MM.1S (cell line): ENCODE measurements at regions not wholly inside any gene's neighbourhood (a gene's known extent, or its start where the extent isn't known, plus 50 kb on each side); places are given as distances from the start of the nearest gene placed in this dataset.

ENCODE experiments used
- DNase-seq: peaks from one replicate; pipeline ENCODE4 v3.0.0-alpha.2; 2015
- H2AFZ ChIP-seq: fragments of 300-600 bp; sonication (generic); 2 replicates; pipeline ENCODE4 v1.6.0; 2016; ENCODE audit warnings: antibody characterized with exemption, low read length
- H3F3A ChIP-seq: fragments of 300-600 bp; sonication (generic); 2 replicates; pipeline ENCODE4 v1.6.1; 2016; ENCODE audit warnings: mild to moderate bottlenecking, antibody characterized with exemption, low read length, moderate library complexity, mixed read lengths; ENCODE audit not compliant: insufficient read depth
- H3K27ac ChIP-seq: fragments of 300-600 bp; sonication (generic); 2 replicates; pipeline ENCODE4 v1.5.1; 2016; ENCODE audit warnings: mild to moderate bottlenecking, low read length
- H3K27me3 ChIP-seq: fragments of 300-600 bp; sonication (generic); replicated peaks from 2 replicates; pipeline ENCODE4 v1.6.0; 2016; ENCODE audit warnings: low read length; ENCODE audit not compliant: insufficient read depth
- H3K36me3 ChIP-seq: fragments of 300-600 bp; sonication (generic); replicated peaks from 2 replicates; pipeline ENCODE4 v1.6.1; 2016; ENCODE audit warnings: mild to moderate bottlenecking, low read length, mixed read lengths; ENCODE audit not compliant: insufficient read depth
- H3K4me1 ChIP-seq: fragments of 300-600 bp; sonication (generic); 2 replicates; pipeline ENCODE4 v1.6.1; 2016; ENCODE audit warnings: low read length, mixed read lengths
- H3K4me2 ChIP-seq: fragments of 300-600 bp; sonication (generic); 2 replicates; pipeline ENCODE4 v1.6.0; 2016; ENCODE audit warnings: low read depth, low read length
- H3K4me3 ChIP-seq: fragments of 300-600 bp; sonication (generic); 2 replicates; pipeline ENCODE4 v1.5.1; 2016; ENCODE audit warnings: low read length, mixed read lengths
- H3K79me2 ChIP-seq: fragments of 300-600 bp; sonication (generic); 2 replicates; pipeline ENCODE4 v1.6.1; 2016; ENCODE audit warnings: mixed run types, low read length, mixed read lengths
- H3K9ac ChIP-seq: fragments of 300-600 bp; sonication (generic); 2 replicates; pipeline ENCODE4 v1.6.1; 2016; ENCODE audit warnings: low read length, mixed read lengths
- H3K9me2 ChIP-seq: fragments of 300-600 bp; sonication (generic); replicated peaks from 2 replicates; pipeline ENCODE4 v1.6.1; 2016; ENCODE audit warnings: mild to moderate bottlenecking, low read length, mixed read lengths; ENCODE audit not compliant: insufficient read depth
- H3K9me3 ChIP-seq: fragments of 300-600 bp; sonication (generic); replicated peaks from 2 replicates; pipeline ENCODE4 v1.6.1; 2016; ENCODE audit warnings: mild to moderate bottlenecking, low read length, mixed read lengths; ENCODE audit not compliant: insufficient read depth
- H4K20me1 ChIP-seq: fragments of 300-600 bp; sonication (generic); 2 replicates; pipeline ENCODE4 v1.6.1; 2016; ENCODE audit warnings: mild to moderate bottlenecking, low read length, moderate library complexity, mixed read lengths; ENCODE audit not compliant: insufficient read depth
- EZH2 ChIP-seq: fragments of 300-600 bp; sonication (generic); optimal IDR thresholded peaks from 2 replicates; pipeline ENCODE3; 2017; ENCODE audit warnings: low read depth, mild to moderate bottlenecking, antibody characterized with exemption, low read length, mixed read lengths
- EZH2phosphoT487 ChIP-seq: fragments of 300-600 bp; sonication (generic); IDR thresholded peaks from 2 replicates; pipeline ENCODE4 v1.6.1; 2018; ENCODE audit warnings: antibody characterized with exemption, low read length
- TF ChIP-seq, protein P1 (sequence below): fragments of 300-600 bp; sonication (generic); IDR thresholded peaks from 2 replicates; pipeline ENCODE4 v1.5.1; 2016; ENCODE audit warnings: antibody characterized with exemption, low read length, mixed read lengths

DNA sequence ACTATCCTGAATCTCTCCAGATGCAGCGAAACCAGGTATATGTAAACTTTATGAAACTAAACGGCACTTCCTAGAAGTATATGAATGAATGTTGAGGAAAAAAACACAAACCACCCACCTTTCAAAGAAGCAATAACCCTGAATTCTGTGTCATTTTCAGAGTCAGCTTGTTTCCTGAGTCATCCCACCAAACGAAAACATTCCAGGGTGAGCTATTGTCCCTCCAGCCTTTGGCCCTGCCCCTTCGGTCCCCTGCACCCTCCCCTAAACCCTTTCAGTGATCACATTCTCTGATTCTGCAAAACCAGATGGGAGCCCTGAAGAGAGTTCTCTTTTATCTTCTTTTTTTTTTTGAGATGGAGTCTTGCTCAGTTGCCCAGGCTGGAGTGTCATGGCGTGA is 202.6 kb upstream of the ALG10B start:
- Histone ChIP-seq H3F3A (no peaks in the 10 kb centered on the region), H3K4me1 (no peaks in the 10 kb centered on the region), H3K27me3 (no peaks in the 10 kb centered on the region), H2AFZ (no peak overlapping the region), H3K9ac (no peak overlapping the region), H3K4me3 (no peak overlapping the region), H4K20me1 (no peaks in the 10 kb centered on the region), H3K9me3 (no peaks in the 10 kb centered on the region), H3K79me2 (no peaks in the 10 kb centered on the region), H3K9me2 (no peaks in the 10 kb centered on the region), H3K36me3 (no peaks in the 10 kb centered on the region), H3K4me2 (no peak overlapping the region), H3K27ac (no peak overlapping the region)
- TF ChIP-seq EZH2phosphoT487 (no peak), EZH2 (no peak)
- TF ChIP-seq, protein P1, sequence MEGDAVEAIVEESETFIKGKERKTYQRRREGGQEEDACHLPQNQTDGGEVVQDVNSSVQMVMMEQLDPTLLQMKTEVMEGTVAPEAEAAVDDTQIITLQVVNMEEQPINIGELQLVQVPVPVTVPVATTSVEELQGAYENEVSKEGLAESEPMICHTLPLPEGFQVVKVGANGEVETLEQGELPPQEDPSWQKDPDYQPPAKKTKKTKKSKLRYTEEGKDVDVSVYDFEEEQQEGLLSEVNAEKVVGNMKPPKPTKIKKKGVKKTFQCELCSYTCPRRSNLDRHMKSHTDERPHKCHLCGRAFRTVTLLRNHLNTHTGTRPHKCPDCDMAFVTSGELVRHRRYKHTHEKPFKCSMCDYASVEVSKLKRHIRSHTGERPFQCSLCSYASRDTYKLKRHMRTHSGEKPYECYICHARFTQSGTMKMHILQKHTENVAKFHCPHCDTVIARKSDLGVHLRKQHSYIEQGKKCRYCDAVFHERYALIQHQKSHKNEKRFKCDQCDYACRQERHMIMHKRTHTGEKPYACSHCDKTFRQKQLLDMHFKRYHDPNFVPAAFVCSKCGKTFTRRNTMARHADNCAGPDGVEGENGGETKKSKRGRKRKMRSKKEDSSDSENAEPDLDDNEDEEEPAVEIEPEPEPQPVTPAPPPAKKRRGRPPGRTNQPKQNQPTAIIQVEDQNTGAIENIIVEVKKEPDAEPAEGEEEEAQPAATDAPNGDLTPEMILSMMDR: no peak
- no peak for DNase-seq

DNA sequence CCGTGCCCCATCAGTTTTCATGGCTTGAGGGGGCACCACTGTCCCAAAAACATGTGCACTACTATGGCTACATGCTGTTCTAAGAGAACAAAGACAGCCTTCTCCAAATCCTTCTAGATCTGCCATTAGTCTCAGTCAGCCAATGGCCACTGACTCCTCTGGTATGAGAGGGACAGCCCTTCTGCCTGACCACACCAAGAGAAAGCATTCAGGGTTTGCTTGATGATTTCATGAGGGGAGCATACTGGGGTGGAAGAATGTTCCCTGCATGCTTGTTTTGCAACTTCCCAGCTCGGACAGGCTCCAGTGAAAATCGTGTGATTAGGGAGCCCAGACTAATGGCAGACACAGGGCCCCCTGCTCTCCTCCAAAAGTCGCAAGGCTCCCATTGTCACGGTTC is 199.6 kb upstream of the ALG10B start:
- Histone ChIP-seq H3K4me2 (no peak overlapping the region), H3K27me3 (no peaks in the 10 kb centered on the region), H3K4me3 (no peak overlapping the region), H3K4me1 (no peaks in the 10 kb centered on the region), H3K9ac (no peak overlapping the region), H3K9me3 (no peaks in the 10 kb centered on the region), H3K79me2 (no peaks in the 10 kb centered on the region), H3F3A (no peaks in the 10 kb centered on the region), H3K36me3 (no peaks in the 10 kb centered on the region), H2AFZ (no peak overlapping the region), H3K27ac (no peak overlapping the region), H4K20me1 (no peaks in the 10 kb centered on the region), H3K9me2 (no peaks in the 10 kb centered on the region)
- DNase-seq: no peak
- TF ChIP-seq EZH2: no peak
- TF ChIP-seq, protein P1: no peak
- no peak for TF ChIP-seq EZH2phosphoT487

DNA sequence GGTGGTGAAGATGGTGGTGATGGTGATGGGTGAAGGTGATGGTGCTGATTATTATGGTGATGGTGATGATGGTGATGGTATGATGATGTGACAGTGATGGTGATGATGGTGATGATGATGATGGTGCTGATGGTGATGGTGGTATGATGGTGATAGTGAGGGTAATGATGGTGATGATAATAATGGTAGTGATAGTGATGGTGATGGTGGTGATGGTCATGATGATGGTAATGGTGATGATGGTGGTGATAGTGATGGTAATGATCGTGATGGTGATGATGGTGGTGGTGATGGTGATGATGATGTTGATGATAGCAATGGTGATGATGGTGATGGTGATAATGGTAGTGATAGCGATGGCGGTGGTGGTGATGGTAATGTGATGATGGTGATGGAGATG is 197.9 kb upstream of the ALG10B start:
- Histone ChIP-seq H2AFZ (no peak overlapping the region), H3K4me3 (no peak overlapping the region), H3K27me3 (no peaks in the 10 kb centered on the region), H3K9ac (no peak overlapping the region), H3K4me1 (no peaks in the 10 kb centered on the region), H3K9me3 (no peaks in the 10 kb centered on the region), H3K4me2 (no peak overlapping the region), H3K27ac (no peak overlapping the region), H3K9me2 (no peaks in the 10 kb centered on the region), H4K20me1 (no peaks in the 10 kb centered on the region), H3K36me3 (no peaks in the 10 kb centered on the region), H3F3A (no peaks in the 10 kb centered on the region), H3K79me2 (no peaks in the 10 kb centered on the region)
- no peak for TF ChIP-seq EZH2phosphoT487
- TF ChIP-seq EZH2: no peak
- TF ChIP-seq, protein P1: no peak
- DNase-seq: no peak
